Heart right ventricle (tissue), 16 donors: ENCODE measurements at regions not wholly inside any gene's neighbourhood (a gene's known extent, or its start where the extent isn't known, plus 50 kb on each side); places are given as distances from the start of the nearest gene placed in this dataset.
A peak's percentile ranks its signal among the peaks of the same experiment; 100 is the strongest.

Experiments used
- ATAC-seq, 8 donors: fragments of 200-7000 bp; cut with Tn5 transposase; one replicate each; pipeline ENCODE4 v1.9.1; 2020; ENCODE audit warnings: mild to moderate bottlenecking in 8 of 8, moderate library complexity in 8 of 8, moderate number of reproducible peaks in 1 of 8
- DNase-seq, 2 donors: peaks; one replicate each; pipeline ENCODE4 v3.0.0-alpha.2; 2020
- H3K27ac ChIP-seq, 10 donors: fragments of 200-600 bp; sonication (generic) in 2 of 10; one replicate each; pipeline versions ENCODE4 v1.5.0 to v1.8.0; 2020 to 2022; ENCODE audit warnings: mild to moderate bottlenecking in 3 of 10
- H3K27me3 ChIP-seq, 7 donors: fragments of 200-600 bp; one replicate each; pipeline ENCODE4 v1.8.0; 2021 to 2022; ENCODE audit warnings: mild to moderate bottlenecking in 2 of 7
- H3K36me3 ChIP-seq, 9 donors: fragments of 200-600 bp; sonication (generic) in 1 of 9; one replicate each; pipeline versions ENCODE4 v1.5.0 to v1.8.0; 2020 to 2022; ENCODE audit warnings: mild to moderate bottlenecking in 2 of 9
- H3K4me1 ChIP-seq, 9 donors: fragments of 200-600 bp; sonication (generic) in 1 of 9; one replicate each; pipeline versions ENCODE4 v1.5.0 to v1.8.0; 2020 to 2022; ENCODE audit warnings: mild to moderate bottlenecking in 4 of 9
- H3K4me3 ChIP-seq, 10 donors: fragments of 200-600 bp; sonication (generic) in 2 of 10; one replicate each; pipeline versions ENCODE4 v1.5.0 to v1.8.0; 2020 to 2022; ENCODE audit warnings: mild to moderate bottlenecking in 7 of 10, moderate library complexity in 2 of 10
- H3K9me3 ChIP-seq, 11 donors: fragments of 200-600 bp in 10 of 11; sonication (generic) in 2 of 11; one replicate each; pipeline versions ENCODE4 v1.5.0 to v1.8.0; 2013 to 2022; ENCODE audit warnings: mild to moderate bottlenecking in 2 of 11, control low read depth in 1 of 11, moderate library complexity in 1 of 11
- CTCF ChIP-seq, 9 donors: fragments of 200-600 bp; sonication (generic) in 2 of 9; IDR thresholded peaks; one replicate each; pipeline versions ENCODE4 v1.5.0 to v1.8.0; 2021 to 2022; ENCODE audit warnings: antibody characterized with exemption in 9 of 9, mild to moderate bottlenecking in 5 of 9, moderate library complexity in 1 of 9
- WGBS, 2 donors: extraction: QIAGEN DNeasy Blood & Tissue Kit; methylation state at CpG; one replicate each; pipeline ENCODE4 v1.1.7; 2013; ENCODE audit warnings: inconsistent platforms in 1 of 2; 5-methylcytosine and 5-hydroxymethylcytosine counted together
- intact Hi-C, 10 donors: fragments of 100-400 bp; cut with DNase I; formaldehyde crosslinking; loops; one replicate each; pipeline versions ENCODE4 v1.11.1 to v1.14.2; 2022
- donor health status: Arrhythmogenic right ventricular cardiomyopathy.
- donor health status: ischemic (EF 13 %, LVEDD 7.1; RV severe dilation, severe dysfunction).
- donor health status: healthy with polysubstance abuse.
- donor health status: DM: no; HTN: yes; CAD: no.
- donor health status: DM: no; HTN: no; CAD: no.
- donor health status: ischemic (EF 25% LVEDD 6.9; RV normal size, moderate dysfunction).
- donor health status: ischemic (EF 25% LVEDD 5.7; RV mildly dilated, moderate dysfunction).
- donor health status: healthy.
- donor health status: DM: yes; HTN: yes; CAD: no.
- donor health status: Ischemic cardiomyopathy.
- donor health status: ischemic (EF 35%, LVEDD 5.7; RV mildly dilated, moderate dysfunction).
- donor health status: nonischemic (EF 11% LVEDD 7.7; RV severe dilation, severe dysfunction).
- donor health status: DM: yes; HTN: yes; CAD: no.
- donor health status: PGD.
- donor health status: ischemic (EF 29% LVEDD 5.4; RV normal size, mild dysfunction).
- donor health status: nonischemic (EF 23%, LVEDD 6.1; RV moderate dilation, normal function).

GRCh38 chr11:76278526-76278925 lies 72.2 kb upstream of the WNT11 start:
- no peaks in the 10 kb centered on the region for H3K36me3 ChIP-seq
- H3K4me1 ChIP-seq = no peaks in the 10 kb centered on the region
- H3K27ac ChIP-seq = no peak overlapping the region
- intact Hi-C loops = no loop called here
- H3K4me3 ChIP-seq = no peak overlapping the region
- no peaks in the 10 kb centered on the region for H3K27me3 ChIP-seq
- ATAC-seq (no peak), DNase-seq (no peak)
- H3K9me3 ChIP-seq = peaks cover 0 to 18% (median 9%) of the 10 kb centered on the region in 11 donors
- 98% methylated on average over 4 of the region's 4 CpGs for WGBS, 2 donors
- TF ChIP-seq CTCF (IDR thresholded peaks at IDR 0.05) = no peak

- Histone ChIP-seq H3K36me3 (no peaks in the 10 kb centered on the region), H3K9me3 (peaks cover 0 to 19% (median 9%) of the 10 kb centered on the region in 11 donors), H3K27me3 (no peaks in the 10 kb centered on the region), H3K4me1 (no peaks in the 10 kb centered on the region), H3K4me3 (no peak overlapping the region), H3K27ac (no peak overlapping the region)
- 80 to 82% methylated on average over 25 of the region's 25 CpGs for WGBS, 2 donors
- peak in 1 of 8 donors; percentile 20 for ATAC-seq
- intact Hi-C loops = no loop called here
- TF ChIP-seq CTCF (IDR thresholded peaks at IDR 0.05) = no peak
- no peak for DNase-seq
Observed at GRCh38 chr11:76277298-76278175, 71.2 kb upstream of the WNT11 start.

- H3K4me3 ChIP-seq = no peak overlapping the region
- no peaks in the 10 kb centered on the region for H3K36me3 ChIP-seq
- peaks cover 0 to 19% (median 9%) of the 10 kb centered on the region in 11 donors for H3K9me3 ChIP-seq
- WGBS, 2 donors = 94 to 96% methylated on average over 4 of the region's 4 CpGs
- ATAC-seq = peak in 1 of 8 donors; percentile 38
- H3K27me3 ChIP-seq = no peaks in the 10 kb centered on the region
- no peak overlapping the region for H3K27ac ChIP-seq
- no peaks in the 10 kb centered on the region for H3K4me1 ChIP-seq
- no peak for DNase-seq
- intact Hi-C loops = no loop called here
- no peak for TF ChIP-seq CTCF (IDR thresholded peaks at IDR 0.05)
Observed at GRCh38 chr11:76276781-76277155, 70.5 kb upstream of the WNT11 start.

- no peak for DNase-seq
- intact Hi-C loops = no loop called here
- H3K27me3 ChIP-seq = no peaks in the 10 kb centered on the region
- no peak overlapping the region for H3K27ac ChIP-seq
- H3K36me3 ChIP-seq = no peaks in the 10 kb centered on the region
- no peaks in the 10 kb centered on the region for H3K4me1 ChIP-seq
- TF ChIP-seq CTCF (IDR thresholded peaks at IDR 0.05) = no peak
- no peak for ATAC-seq
- peaks cover 0 to 19% (median 9%) of the 10 kb centered on the region in 11 donors for H3K9me3 ChIP-seq
- 72 to 74% methylated on average over 9 of the region's 9 CpGs for WGBS, 2 donors
- H3K4me3 ChIP-seq = no peak overlapping the region
Observed at GRCh38 chr11:76276046-76276780, 69.9 kb upstream of the WNT11 start.
